ENCODE measurements at regions not wholly inside any gene's neighbourhood (a gene's known extent, or its start where the extent isn't known, plus 50 kb on each side); places are given as distances from the start of the nearest gene placed in this dataset.

DNA sequence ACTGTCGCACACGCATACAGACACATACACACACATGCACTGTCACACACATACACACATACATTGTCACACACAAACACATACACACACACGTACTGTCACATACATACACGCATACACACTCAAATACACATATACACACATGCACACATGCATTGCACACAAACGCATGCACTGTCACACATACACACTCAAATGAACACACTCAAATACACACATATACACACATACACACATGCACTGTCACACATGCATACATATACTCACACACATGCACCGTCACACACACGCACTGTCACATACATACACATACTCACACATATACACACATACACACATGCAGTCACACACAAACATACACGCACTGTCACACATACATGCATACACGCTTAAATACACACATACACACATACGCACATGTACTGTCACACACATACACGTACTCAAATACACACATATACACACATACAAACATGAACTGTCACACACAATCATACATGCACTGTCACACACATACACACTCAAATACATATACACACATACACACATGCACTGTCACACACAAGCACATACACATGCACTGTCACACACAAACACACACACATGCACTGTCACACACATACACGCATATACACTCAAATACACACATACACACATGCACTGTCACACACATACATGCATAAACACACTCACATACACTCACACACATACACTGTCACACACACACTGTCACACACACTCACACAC, 548.6 kb upstream of the BTBD3 start:
- no peak for TF ChIP-seq EZH2 (IDR thresholded peaks at IDR 0.05; ENCODE audit: low read depth)
- no peak for TF ChIP-seq CTCF (conservative IDR thresholded peaks at IDR 0.05)
